HG03354 (cell line): ENCODE measurements at regions not wholly inside any gene's neighbourhood (a gene's known extent, or its start where the extent isn't known, plus 50 kb on each side); places are given as distances from the start of the nearest gene placed in this dataset.
A peak's percentile ranks its signal among the peaks of the same experiment; 100 is the strongest.

Experiments used
- ATAC-seq: cut with Tn5 transposase; IDR thresholded peaks from one replicate; pipeline ENCODE4 v1.9.1; 2021; ENCODE audit warnings: mild to moderate bottlenecking; ENCODE audit not compliant: unreplicated experiment, poor library complexity, severe bottlenecking

GRCh38 chr6:113281014-113281413 lies 576.1 kb upstream of the MARCKS start:
- ATAC-seq = no peak

- ATAC-seq = no peak
Observed at GRCh38 chr6:113281431-113281830, 575.7 kb upstream of the MARCKS start.

GRCh38 chr6:113287396-113287795 lies 569.7 kb upstream of the MARCKS start:
- no peak for ATAC-seq

GRCh38 chr6:113288409-113288808 lies 568.7 kb upstream of the MARCKS start:
- ATAC-seq = no peak

- no peak for ATAC-seq
Observed at GRCh38 chr6:113289166-113289565, 568.0 kb upstream of the MARCKS start.

- ATAC-seq = no peak
Observed at GRCh38 chr6:113290684-113291083, 566.5 kb upstream of the MARCKS start.

- ATAC-seq = no peak
Observed at GRCh38 chr6:113291751-113292445, 565.2 kb upstream of the MARCKS start.

GRCh38 chr6:113292646-113293422 lies 564.3 kb upstream of the MARCKS start:
- no peak for ATAC-seq

GRCh38 chr6:113293423-113293740 lies 563.8 kb upstream of the MARCKS start:
- ATAC-seq = no peak

GRCh38 chr6:113299531-113299930 lies 557.6 kb upstream of the MARCKS start:
- no peak for ATAC-seq

GRCh38 chr6:113301651-113302050 lies 555.5 kb upstream of the MARCKS start:
- ATAC-seq = no peak

- no peak for ATAC-seq
Observed at GRCh38 chr6:113304116-113304515, 553.0 kb upstream of the MARCKS start.

GRCh38 chr6:113306552-113307145 lies 550.5 kb upstream of the MARCKS start:
- ATAC-seq = peak; percentile 89

- ATAC-seq = no peak
Observed at GRCh38 chr6:113308266-113308665, 548.9 kb upstream of the MARCKS start.

- ATAC-seq = no peak
Observed at GRCh38 chr6:113313841-113314240, 543.3 kb upstream of the MARCKS start.

GRCh38 chr6:113315165-113315564 lies 542.0 kb upstream of the MARCKS start:
- no peak for ATAC-seq

GRCh38 chr6:113315879-113316278 lies 541.3 kb upstream of the MARCKS start:
- ATAC-seq = no peak

- ATAC-seq = no peak
Observed at GRCh38 chr6:113317442-113317841, 539.7 kb upstream of the MARCKS start.

GRCh38 chr6:113317891-113318574 lies 539.1 kb upstream of the MARCKS start:
- ATAC-seq = no peak

- ATAC-seq = no peak
Observed at GRCh38 chr6:113318575-113318917, 538.6 kb upstream of the MARCKS start.

GRCh38 chr6:113320653-113321052 lies 536.5 kb upstream of the MARCKS start:
- no peak for ATAC-seq
